ENCODE measurements at regions not wholly inside any gene's neighbourhood (a gene's known extent, or its start where the extent isn't known, plus 50 kb on each side); places are given as distances from the start of the nearest gene placed in this dataset.

DNA sequence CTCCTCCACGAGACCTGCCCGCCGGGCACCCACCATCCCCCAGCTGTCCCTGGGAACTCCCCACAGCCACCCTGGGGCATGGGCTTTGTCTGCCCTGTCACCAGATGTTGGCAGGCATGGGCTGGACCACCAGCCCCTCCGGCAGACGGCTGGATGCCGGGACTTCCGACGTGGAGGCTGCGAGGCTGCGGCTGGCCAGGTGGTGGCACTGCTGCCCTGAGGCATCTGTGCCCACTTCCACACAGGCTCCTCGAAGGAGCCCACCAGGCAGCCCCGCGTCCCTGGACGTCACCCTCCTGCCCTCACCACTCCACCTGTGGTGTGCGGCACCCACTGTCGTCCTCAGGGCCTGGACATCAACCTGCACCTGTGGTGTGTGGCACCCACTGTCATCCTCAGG is 319.9 kb upstream of the SALL3 start:
- no peak for DNase-seq (ENCODE audit: low read depth in 2 of 2, low spot score in 1 of 2)

DNA sequence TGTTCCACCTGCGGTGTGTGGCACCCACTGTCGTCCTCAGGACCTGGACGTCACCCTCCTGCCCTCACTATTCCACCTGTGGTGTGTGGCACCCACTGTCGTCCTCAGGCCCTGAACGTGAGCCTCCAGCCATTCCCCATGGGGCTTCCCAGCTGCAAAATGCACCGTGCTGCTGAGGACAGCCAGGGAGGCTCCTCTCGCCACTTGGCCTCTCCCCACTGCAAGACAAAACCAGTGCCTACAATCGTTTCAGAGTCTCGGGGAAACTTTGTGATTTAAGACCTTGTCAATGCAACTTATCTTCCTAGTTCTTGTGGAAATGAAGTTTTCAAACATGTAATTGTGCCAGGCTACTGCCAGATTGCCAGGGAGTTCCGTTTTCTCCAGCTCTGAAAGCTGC is 319.3 kb upstream of the SALL3 start:
- no peak for DNase-seq (ENCODE audit: low read depth in 2 of 2, low spot score in 1 of 2)

DNA sequence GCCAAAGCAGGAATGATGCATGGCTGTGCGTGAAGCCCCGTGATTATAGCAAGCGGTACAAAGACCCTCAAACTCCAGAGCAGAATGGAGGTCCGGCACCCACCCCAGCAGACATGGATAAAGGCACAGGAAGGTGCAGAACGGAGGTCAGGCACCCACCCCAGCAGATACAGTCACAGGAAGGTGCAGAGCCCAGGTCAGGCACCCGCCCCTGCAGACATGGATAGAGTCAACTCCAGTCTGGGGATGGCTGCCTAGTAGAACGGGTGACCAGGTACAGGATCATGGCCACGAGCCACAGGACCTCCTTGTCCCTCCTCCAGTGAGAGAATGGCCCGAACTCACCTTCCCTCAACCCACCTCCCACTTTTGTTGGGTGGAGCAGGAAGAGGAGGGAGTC is 318.3 kb upstream of the SALL3 start:
- DNase-seq (ENCODE audit: low read depth in 2 of 2, low spot score in 1 of 2), result no peak

DNA sequence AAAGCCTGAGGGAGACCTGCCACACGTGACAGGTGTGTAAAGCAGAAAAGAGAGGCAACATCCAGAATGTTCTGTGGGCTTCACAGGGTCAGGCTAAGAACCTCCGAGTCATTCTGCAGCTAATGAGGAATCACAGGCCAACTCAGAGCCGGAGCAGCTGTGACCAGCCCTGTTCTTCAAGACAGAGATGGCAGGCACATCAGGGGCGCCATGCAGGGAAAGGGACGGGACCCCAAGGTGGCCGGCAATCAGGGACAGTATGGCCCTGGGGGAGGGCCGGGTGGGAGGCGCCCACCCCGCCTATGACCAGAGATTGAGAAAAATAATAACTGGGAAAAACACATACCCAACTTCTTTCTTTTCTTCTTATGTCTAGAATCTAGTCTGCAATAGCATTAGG is 316.7 kb upstream of the SALL3 start:
- DNase-seq (ENCODE audit: low read depth in 2 of 2, low spot score in 1 of 2), result no peak

DNA sequence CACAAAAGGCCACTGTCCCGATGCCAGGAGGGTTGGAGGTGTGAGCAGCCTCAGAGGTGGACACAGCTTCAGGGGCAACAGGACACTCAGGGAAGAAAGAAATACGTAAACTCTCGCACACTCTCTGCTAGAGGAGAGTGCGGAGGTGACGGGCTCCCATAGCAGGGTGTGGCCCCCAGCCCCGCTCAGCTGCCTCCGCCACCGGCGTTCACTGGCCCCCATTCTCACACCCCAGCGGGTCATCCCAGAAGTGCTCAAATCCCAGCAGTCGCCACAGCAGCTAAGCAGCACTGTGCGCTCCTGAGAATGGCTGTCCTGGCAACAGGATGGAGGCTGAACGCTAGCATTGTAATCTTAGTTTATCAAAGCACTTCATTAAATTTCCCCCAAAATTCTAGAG is 315.6 kb upstream of the SALL3 start:
- DNase-seq (ENCODE audit: low read depth in 2 of 2, low spot score in 1 of 2), result no peak

DNA sequence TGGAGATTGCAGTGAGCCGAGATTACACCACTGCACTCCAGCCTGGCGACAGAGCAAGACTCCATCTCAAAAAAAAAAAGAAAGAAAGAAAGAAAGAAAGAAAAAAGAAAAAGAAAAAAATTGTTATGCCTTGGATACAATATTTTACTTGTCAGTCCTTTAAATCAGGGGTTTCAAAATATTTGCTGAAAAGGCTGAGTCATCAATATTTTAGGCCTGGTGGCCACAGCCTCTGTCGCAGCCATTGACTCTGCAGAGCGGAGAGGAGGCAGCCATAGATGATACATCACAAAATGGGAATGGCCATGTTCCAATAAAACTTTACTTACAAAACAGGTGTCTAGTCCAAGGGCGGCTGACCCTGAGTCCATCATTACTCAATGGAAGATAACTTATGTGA is 314.8 kb upstream of the SALL3 start:
- DNase-seq (ENCODE audit: low read depth in 2 of 2, low spot score in 1 of 2), result no peak

DNA sequence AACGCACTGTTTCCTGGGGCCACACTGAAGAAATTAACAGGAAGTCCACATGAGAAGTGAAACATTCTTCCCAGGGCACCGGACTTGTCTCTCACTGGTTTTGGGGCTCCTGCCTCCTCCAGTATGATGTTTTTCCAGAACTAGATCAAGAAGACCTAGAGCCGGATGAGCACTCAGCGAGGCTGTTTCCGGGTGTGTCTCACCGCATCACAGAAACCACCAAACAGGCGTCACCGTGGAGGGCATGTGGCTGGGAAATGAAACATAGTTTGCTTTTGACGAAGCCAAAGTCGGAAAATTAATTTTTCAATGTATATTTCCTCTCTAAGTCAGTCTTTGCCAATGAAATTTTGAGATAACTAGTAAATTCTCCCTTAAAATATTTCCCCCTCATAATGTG is 314.0 kb upstream of the SALL3 start:
- DNase-seq (ENCODE audit: low read depth in 2 of 2, low spot score in 1 of 2), result no peak

DNA sequence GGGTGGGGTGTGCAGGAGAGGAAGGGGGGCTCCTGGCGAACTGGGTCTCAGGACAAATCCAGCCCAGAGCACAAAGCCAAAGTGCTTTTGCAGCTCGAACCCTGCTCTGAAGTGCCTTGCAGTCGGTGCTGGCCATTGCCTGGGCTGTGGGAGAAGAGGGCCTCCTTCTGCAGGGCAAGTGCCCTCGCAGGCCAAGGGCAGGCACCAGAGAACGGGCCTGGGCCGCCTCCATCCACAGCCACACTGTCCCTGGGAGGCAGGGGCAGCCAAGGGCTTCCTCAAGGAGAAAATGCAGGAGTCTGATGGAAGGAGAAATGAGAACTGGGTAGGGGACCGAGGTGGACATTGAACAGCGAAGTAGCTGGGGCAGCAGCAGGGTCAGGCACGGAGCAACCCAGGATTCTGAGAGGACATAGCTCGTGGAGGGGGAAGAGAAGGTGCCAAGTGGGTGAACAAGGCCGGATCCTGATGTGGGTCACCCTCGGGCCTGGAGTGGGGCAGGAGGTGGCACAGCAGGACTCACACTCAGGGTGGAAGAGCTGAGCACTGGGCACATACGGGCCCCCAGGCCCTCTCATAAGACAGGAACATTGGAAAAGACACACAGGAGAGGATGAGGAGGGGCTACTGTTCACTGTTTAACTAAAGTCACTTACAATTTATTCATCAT is 312.8 kb upstream of the SALL3 start:
- DNase-seq (ENCODE audit: low read depth in 2 of 2, low spot score in 1 of 2), result no peak

DNA sequence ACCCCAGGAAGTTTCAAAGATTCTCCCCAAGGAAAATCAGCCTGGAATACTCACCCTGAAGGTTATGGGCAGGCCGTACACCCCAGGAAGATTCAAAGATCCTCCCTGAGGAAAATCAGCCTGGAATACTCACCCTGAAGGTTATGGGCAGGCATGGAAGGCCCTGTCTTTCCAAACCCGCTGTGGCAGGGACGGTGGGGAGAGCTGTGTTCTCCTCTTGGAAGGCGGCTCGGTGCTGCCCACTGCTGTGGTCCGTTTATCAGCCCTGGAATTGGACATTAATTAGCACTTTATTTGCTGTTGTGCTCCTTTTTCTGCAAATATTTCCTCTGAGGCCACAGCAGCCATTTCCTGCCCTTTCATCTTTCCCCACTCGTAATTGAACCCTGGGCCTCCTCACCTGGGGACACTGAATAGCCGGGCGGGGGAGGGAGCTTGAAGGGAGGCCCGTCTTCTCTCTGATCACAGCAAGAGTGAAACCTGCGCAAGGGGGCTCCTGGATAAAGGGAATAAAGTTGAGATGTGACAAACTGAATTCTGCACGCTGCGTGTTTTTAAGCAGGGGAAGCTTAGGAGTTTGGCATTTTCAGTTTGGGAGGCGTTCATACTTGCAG is 308.7 kb upstream of the SALL3 start:
- DNase-seq (ENCODE audit: low read depth in 2 of 2, low spot score in 1 of 2), result no peak

DNA sequence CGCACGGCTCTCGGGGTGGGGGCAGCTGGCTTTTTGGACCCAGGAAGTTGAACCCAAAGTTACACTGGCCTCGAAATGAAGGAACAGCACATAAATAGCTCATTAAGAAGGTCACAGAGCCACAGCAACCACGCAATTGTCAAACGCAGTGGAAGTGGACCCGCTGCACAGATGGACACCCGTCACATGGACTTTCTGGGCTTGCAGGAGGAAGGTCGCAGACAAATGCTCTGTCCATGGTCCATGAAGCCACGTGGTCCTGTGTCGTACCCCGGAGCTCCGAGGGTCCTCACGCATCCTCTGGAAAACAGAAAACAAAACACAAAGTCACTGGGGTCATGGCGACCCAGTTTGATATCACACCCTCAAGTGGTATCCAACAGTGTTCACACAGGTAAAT is 308.1 kb upstream of the SALL3 start:
- no peak for DNase-seq (ENCODE audit: low read depth in 2 of 2, low spot score in 1 of 2)

DNA sequence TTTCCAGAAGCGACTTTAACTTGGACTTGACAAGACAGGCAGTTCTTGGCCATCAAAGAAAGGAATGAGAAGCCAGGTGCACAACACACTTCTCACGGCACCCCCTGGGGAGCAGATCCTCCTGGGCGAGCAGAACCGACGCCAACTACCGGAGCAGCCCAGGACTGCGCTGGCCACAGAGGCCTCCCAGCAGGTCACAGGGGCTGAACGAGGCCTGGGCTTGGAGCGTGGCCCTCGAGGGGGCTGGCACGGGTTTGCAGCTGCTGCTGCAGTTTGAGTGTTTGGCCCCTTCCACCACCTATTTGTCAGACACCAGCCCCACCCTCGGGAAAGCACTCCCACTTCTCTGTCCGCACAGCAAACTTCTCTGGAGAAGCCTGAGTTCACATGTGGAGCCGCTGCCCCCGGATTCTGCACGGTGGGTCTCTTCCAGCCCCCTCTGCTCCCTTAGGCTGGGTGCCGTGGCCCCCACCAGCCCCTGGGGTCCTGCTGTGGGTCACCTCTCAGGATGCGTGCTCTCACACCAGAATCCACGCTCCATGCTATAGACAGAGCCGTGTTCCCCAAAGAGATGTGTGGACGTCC is 306.7 kb upstream of the SALL3 start:
- no peak for DNase-seq (ENCODE audit: low read depth in 2 of 2, low spot score in 1 of 2)

DNA sequence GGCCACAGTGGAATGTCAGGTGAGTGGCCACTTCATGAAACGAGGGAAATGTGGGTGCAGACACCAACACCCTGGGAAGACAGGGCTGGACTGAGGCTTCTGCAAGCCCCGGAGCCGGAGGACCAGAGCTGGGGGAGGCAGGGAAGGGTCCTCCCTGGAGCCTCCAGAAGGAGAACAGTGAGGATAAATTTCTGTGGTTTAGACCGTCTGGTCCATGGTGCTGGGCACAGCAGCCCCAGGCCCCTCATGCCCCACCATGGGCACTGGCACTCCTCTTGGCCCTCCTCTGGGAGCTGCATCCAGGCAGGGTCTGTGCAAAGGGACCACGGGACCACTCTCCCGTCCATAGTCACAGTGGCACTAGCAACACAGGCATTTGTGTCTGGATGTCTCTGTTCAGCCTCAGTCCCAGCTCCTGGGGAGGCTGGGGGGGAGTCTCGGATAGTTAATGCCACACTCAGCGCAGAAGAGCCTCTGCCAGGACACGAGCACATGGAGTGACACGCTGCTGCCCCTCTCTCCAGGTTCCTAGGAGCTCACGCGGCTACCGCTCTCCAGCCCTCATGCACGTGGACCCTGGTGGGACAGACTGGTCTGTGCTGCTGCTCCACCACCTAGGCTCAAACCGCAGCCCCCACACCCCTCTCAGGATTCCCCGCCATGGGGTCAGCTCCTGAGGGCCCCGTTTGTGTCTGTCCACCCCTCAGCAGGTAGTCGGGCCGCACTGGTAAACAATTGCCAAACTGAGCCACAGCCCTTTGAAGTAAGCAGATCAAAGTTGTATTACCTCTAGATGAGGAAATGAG is 305.9 kb upstream of the SALL3 start:
- no peak for DNase-seq (ENCODE audit: low read depth in 2 of 2, low spot score in 1 of 2)

DNA sequence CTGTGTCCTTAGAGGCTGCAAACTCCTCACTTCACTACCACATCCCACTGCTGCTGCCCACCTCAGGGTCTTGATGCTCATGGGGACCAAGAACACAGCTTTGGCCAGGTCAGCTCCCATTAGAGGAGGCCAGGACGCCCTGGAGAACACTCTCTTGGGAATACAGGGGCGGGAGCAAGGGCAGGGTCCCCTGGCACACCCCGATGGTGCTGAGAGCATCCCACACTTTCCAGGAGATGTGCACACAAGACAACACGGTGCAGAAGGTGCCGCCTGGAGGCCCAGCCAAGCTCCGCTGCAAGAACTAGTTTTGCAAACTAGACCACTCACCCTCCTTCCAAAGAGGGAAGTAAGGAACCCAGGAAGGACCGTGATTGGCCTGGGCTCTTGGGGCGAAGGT is 304.4 kb upstream of the SALL3 start:
- DNase-seq (ENCODE audit: low read depth in 2 of 2, low spot score in 1 of 2), result no peak

DNA sequence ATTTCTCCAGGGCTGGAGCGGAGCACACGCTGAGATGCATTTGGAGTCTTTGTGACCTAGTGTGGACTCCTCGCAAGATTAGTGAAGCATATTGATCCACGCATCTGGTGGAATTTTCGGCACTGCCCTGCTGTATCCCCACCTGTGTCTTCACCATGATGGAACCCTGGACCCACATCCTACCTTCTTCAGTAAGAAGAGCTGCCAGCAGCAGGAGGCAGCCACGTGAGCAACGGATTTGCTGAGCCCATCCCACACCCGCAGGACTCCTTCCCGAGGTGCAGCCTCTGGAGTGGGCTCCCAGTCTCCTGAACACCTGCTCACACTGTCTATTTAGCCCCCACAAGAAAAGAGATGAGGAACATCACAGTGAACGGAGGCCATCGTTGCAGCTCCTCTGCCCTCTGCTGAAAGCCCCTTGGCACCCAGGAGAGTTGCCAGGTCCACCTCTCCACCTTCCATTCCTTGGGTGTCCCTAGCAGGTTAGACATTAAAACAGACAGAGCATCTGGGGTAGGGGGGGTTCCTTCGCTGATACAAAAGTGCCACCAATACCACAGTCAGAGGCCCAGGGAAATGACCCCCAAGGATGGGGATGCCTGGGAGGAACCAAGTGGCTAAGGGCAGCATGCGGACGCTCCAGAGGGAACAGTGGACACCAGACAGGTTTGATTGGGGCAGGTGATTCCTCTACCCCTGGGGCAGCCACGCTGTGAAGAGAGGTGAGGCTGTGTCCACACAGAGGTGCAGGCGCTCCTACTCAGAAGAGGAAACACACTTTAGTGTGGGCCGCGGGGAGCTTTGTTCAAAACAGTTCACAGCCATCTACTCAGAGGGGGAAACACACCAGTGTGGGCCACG is 302.8 kb upstream of the SALL3 start:
- DNase-seq (ENCODE audit: low read depth in 2 of 2, low spot score in 1 of 2), result no peak

DNA sequence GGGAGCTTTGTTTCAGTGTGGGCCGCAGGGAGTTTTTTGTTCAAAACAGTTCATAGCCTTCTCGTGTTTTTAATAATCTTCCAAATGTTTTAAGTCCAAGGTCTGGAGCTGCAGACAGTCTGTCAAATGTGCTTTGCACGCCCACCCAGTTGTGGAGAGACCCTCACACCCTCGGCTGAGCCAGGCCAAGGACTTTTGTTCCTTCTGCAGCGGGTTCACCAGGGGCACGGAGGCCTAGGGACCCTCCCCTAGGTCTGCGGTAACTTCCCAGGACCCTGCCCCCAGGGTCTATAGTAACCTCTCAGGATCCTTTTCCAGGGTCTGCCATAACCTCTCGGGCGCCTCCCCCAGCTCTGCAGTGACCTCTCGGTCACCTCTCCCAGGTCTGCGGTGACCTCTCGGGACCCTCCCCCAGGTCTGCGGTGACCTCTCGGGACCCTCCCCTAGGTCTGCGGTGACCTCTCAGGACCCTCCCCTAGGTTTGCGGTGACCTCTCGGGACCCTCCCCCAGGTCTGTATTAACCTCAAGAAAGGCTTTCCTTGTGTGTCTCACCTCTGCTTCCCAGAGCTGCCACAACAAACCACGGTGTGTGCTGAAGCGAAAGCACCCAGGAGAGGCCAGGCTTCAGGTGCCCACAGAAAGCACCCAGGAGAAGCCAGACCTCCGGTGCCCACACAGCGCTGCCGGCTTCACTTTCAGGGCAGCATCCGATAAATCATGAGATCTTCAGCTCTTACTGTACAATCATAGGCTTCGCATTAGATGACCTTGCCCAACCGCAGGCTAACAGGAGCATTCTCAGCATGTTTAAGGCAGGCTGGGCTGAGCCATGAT is 301.9 kb upstream of the SALL3 start:
- no peak for DNase-seq (ENCODE audit: low read depth in 2 of 2, low spot score in 1 of 2)

DNA sequence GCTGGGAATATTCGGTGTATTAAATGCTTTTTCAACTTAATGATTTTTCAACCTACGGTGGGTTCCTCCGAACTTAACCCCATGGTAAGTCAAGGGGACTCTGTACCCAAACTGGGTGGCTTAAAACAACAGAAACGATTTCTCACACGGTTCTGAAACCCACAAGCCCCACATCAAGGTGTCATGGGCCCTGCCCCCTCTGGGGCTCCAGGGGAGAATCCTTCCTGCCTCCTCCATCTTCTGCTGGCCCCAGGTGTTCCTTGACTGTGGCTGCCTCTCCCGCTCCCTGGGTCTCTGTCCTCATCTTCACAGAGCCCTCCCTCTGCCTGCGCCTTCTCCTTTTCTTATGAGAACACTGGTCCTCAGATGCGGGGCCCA is 301.3 kb upstream of the SALL3 start:
- DNase-seq (ENCODE audit: low read depth in 2 of 2, low spot score in 1 of 2), result no peak

DNA sequence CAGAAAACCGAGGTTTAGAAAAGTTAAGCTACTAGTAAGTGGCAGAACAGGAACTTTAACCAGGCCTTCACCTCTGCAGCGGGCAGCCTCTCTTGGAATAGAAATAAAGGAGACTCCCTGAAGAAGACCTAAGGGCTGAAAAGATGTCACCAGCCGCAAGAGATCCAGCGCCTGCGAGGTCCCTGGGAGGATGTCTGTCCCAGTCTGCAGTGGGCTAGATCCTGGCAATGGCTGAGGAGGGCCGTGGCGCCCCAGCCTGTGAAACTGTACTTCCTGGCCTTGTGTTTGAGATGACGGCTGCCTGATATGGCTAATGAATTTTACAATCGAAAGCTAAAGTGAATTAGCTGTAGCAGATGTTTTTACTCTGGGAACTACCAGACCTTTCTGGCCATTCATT is 300.6 kb upstream of the SALL3 start:
- no peak for DNase-seq (ENCODE audit: low read depth in 2 of 2, low spot score in 1 of 2)

DNA sequence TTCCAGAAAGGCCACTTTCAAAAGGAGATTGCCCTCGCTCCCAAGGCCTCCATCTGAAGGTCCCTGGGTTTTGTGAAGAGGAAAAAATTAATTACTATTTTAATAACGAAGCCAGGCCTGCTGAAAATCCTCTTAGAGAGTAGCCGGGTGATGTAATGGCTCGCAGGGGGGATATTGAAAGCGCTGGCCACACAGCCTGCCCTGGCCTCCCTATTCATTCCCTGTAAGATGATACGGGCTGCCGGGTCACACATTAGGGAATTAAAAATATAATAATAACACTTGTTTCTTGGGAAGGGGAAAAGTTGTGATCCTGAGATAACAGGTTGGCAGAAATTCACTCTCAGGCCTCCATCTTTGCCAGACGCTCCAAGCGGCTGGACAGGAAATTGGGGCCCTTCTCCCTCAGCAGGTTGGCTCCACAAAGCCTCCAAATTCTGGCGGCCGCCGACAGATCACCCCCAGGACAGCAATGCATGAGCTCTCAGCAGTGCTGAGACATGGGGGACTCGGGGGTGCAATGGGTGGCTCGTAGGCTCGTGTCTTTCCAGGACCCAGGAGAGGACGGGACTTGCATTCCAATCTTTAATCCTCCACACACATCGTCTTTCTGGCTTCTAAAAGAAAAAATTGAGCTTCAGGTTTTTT is 299.9 kb upstream of the SALL3 start:
- DNase-seq (ENCODE audit: low read depth in 2 of 2, low spot score in 1 of 2), result no peak

DNA sequence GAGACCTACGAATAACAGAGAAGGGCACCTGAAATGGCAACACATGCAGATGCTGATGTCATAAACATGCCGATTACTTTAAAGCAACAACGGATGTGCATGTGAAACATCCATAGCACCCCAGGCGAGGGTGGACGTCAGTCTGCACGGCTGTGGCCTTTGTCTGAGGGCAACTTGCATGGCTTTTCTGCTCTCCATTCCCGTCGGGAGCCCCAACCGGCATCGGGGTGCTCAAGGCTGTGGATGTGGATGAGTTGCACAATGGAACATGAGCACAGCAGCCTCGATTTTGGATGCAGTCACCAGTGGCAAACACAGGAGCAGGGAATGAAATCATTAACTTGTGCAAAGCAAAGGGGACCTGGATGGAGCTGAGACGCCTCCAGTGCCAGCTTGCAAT is 298.2 kb upstream of the SALL3 start:
- DNase-seq (ENCODE audit: low read depth in 2 of 2, low spot score in 1 of 2), result no peak

DNA sequence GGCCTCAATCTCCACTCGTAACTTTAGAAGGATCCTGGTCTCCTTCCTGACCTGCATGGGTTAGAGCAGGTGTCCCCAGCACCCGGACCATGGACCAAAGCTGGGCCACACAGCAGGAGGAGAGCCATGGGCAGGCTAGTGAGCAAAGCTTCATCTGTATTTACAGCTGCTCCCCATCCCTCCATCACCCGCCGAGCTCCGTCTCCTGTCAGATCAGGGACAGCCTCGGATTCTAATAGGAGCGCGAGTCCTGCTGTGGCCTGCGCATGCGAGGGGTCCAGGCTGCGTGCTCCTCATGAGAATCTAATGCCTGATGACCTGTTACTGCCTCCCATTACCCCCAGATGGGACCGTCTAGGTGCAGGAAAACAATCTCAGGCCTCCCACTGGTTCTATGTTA is 297.7 kb upstream of the SALL3 start:
- DNase-seq (ENCODE audit: low read depth in 2 of 2, low spot score in 1 of 2), result no peak

Data from stimulated activated CD8-positive, alpha-beta memory T cell treated with anti-CD3 and anti-CD28 coated beads, Interleukin-4, amount 100 ng/mL, for 1 hour (primary cell).